ENCODE measurements at regions not wholly inside any gene's neighbourhood (a gene's known extent, or its start where the extent isn't known, plus 50 kb on each side); places are given as distances from the start of the nearest gene placed in this dataset.

GRCh38 chr9:2386566-2386965 lies 235.0 kb upstream of the VLDLR start:
- TF ChIP-seq POLR2A (IDR thresholded peaks at IDR 0.05; ENCODE audit: low read depth, low read length) (no peak), TAF1 (IDR thresholded peaks at IDR 0.05; ENCODE audit: borderline replicate concordance, low read depth, low read length) (no peak)
